ENCODE measurements at regions not wholly inside any gene's neighbourhood (a gene's known extent, or its start where the extent isn't known, plus 50 kb on each side); places are given as distances from the start of the nearest gene placed in this dataset.

DNA sequence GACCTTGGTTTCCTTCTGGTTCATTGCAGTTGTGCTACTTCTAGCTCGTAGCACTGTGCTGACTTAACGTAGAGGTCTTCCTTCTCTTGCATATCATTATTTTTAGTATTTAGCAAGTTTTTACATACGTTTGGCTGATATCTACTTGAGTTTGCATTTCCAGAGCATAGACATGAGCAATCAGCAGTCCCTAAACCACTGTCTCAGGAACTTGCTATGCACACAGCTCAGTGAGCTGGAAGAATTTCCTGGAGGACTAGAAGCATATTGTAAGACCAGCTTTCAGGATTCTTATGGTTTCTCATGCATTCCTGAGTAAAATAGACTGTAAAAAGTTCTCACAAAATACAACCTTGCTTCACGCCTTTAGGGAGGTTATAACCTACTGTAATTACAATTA lies 226.7 kb upstream of the PDGFD start:
- H3K36me3 Mint-ChIP-seq, result no peaks in the 10 kb centered on the region
- H3K9me3 Mint-ChIP-seq, result no peaks in the 10 kb centered on the region
- no peaks in the 10 kb centered on the region for H3K4me1 Mint-ChIP-seq
- peaks cover 1% of the 10 kb centered on the region for H3K27me3 Mint-ChIP-seq
- no peak overlapping the region for H3K4me3 Mint-ChIP-seq
- no peak overlapping the region for H3K27ac Mint-ChIP-seq

DNA sequence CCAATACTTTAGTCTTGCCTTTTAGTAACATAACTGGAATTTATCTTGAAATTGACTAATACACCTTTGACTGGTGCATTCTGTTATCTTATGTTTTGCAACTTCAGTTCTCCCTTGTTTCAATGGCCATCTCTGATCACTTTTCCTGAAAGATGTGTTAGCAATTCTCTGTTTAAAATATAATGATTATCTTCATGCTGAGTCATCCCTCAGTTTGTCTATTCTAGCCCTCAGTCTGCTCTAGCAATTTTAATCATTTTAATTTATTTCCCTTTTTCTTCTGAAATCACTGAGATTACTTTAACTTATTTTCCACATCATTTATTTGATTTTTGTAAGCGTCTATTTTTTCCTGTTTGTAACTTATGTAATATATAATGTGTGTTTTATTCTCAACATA lies 221.9 kb upstream of the PDGFD start:
- no peak overlapping the region for H3K4me3 Mint-ChIP-seq
- peaks cover 1% of the 10 kb centered on the region for H3K27me3 Mint-ChIP-seq
- H3K27ac Mint-ChIP-seq, result no peak overlapping the region
- H3K36me3 Mint-ChIP-seq, result no peaks in the 10 kb centered on the region
- no peaks in the 10 kb centered on the region for H3K9me3 Mint-ChIP-seq
- no peaks in the 10 kb centered on the region for H3K4me1 Mint-ChIP-seq

GRCh38 chr11:104380358-104380757 lies 216.4 kb upstream of the PDGFD start:
- Mint-ChIP-seq H3K27ac (no peak overlapping the region), H3K36me3 (no peaks in the 10 kb centered on the region), H3K9me3 (no peaks in the 10 kb centered on the region)

DNA sequence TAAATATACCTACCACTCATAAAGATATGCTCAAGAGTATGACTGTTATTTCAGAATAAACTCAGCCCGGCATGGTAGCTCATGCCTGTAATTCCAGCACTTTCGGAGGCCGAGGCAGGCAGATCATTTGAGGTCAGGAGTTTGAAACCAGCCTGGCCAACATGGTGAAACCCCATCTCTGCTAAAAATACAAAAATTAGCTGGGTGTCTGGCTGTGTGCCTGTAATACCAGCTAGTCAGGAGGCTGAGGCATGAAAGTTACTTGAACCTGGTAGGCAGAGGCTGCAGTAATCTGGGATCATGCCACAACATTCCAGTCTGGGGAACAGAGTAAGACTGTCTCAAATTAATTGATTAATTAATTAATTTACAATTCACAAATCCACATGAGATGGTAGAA lies 208.2 kb upstream of the PDGFD start:
- Mint-ChIP-seq H3K27ac (no peak overlapping the region), H3K27me3 (peaks cover 1% of the 10 kb centered on the region), H3K9me3 (no peaks in the 10 kb centered on the region), H3K4me3 (no peak overlapping the region), H3K36me3 (no peaks in the 10 kb centered on the region), H3K4me1 (no peaks in the 10 kb centered on the region)

More at GRCh38 chr11:104380358-104380757, 216.4 kb upstream of the PDGFD start:
- no peaks in the 10 kb centered on the region for H3K27me3 Mint-ChIP-seq
- no peaks in the 10 kb centered on the region for H3K4me1 Mint-ChIP-seq
- H3K4me3 Mint-ChIP-seq, result no peak overlapping the region

GRCh38 chr11:104370478-104370877 lies 206.5 kb upstream of the PDGFD start:
- Mint-ChIP-seq H3K4me1 (no peaks in the 10 kb centered on the region), H3K36me3 (no peaks in the 10 kb centered on the region), H3K27ac (no peak overlapping the region), H3K27me3 (peaks cover 1% of the 10 kb centered on the region), H3K4me3 (no peak overlapping the region), H3K9me3 (no peaks in the 10 kb centered on the region)

GRCh38 chr11:104369761-104370160 lies 205.8 kb upstream of the PDGFD start:
- Mint-ChIP-seq H3K9me3 (no peaks in the 10 kb centered on the region), H3K27me3 (peaks cover 5% of the 10 kb centered on the region), H3K36me3 (no peaks in the 10 kb centered on the region), H3K4me3 (no peak overlapping the region), H3K27ac (no peak overlapping the region), H3K4me1 (no peaks in the 10 kb centered on the region)

DNA sequence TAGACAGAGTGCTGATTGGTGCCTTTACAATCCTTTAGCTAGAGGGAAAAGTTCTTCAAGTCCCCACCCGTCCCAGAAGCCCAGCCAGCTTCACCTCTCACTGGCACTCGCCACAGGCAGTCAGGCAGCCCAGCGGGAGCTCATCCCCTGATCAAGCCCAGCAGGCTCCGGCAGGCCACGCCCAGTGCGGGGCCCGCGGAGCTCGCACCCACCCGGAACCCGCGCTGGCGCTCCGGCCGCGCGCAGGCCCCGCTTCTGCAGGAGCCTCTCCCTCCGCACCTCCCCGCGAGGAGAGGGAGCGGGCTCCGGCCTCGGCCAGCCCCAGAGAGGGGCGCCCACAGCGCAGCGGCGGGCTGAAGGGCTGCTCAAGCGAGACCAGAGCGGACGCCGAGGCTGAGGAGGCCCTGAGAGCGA lies 202.4 kb upstream of the PDGFD start:
- H3K9me3 Mint-ChIP-seq, result no peaks in the 10 kb centered on the region
- H3K4me1 Mint-ChIP-seq, result no peaks in the 10 kb centered on the region

GRCh38 chr11:104365676-104366075 lies 201.7 kb upstream of the PDGFD start:
- Mint-ChIP-seq H3K27me3 (peaks cover 7% of the 10 kb centered on the region), H3K9me3 (no peaks in the 10 kb centered on the region), H3K4me3 (no peak overlapping the region), H3K4me1 (no peaks in the 10 kb centered on the region), H3K27ac (no peak overlapping the region), H3K36me3 (no peaks in the 10 kb centered on the region)

More for the DNA sequence above, 202.4 kb upstream of the PDGFD start:
- H3K36me3 Mint-ChIP-seq, result no peaks in the 10 kb centered on the region
- no peak overlapping the region for H3K27ac Mint-ChIP-seq
- no peak overlapping the region for H3K4me3 Mint-ChIP-seq
- H3K27me3 Mint-ChIP-seq, result peaks cover 7% of the 10 kb centered on the region

- H3K27ac Mint-ChIP-seq, result no peak overlapping the region
- no peak overlapping the region for H3K4me3 Mint-ChIP-seq
- no peaks in the 10 kb centered on the region for H3K36me3 Mint-ChIP-seq
- H3K4me1 Mint-ChIP-seq, result no peaks in the 10 kb centered on the region
- no peaks in the 10 kb centered on the region for H3K9me3 Mint-ChIP-seq
- peaks cover 6% of the 10 kb centered on the region for H3K27me3 Mint-ChIP-seq
Measured at GRCh38 chr11:104361975-104362374, 198.0 kb upstream of the PDGFD start.

GRCh38 chr11:104352036-104352435 lies 188.1 kb upstream of the PDGFD start:
- Mint-ChIP-seq H3K4me1 (no peaks in the 10 kb centered on the region), H3K4me3 (no peak overlapping the region), H3K9me3 (peaks cover 6% of the 10 kb centered on the region), H3K27ac (no peak overlapping the region), H3K27me3 (no peaks in the 10 kb centered on the region), H3K36me3 (no peaks in the 10 kb centered on the region)

GRCh38 chr11:104343578-104343977 lies 179.6 kb upstream of the PDGFD start:
- Mint-ChIP-seq H3K27ac (no peak overlapping the region), H3K27me3 (no peaks in the 10 kb centered on the region), H3K9me3 (no peaks in the 10 kb centered on the region), H3K4me1 (no peaks in the 10 kb centered on the region), H3K36me3 (no peaks in the 10 kb centered on the region), H3K4me3 (no peak overlapping the region)

GRCh38 chr11:104340590-104340989 lies 176.6 kb upstream of the PDGFD start:
- H3K27ac Mint-ChIP-seq, result no peak overlapping the region
- no peaks in the 10 kb centered on the region for H3K27me3 Mint-ChIP-seq
- no peaks in the 10 kb centered on the region for H3K9me3 Mint-ChIP-seq
- H3K36me3 Mint-ChIP-seq, result no peaks in the 10 kb centered on the region
- H3K4me1 Mint-ChIP-seq, result no peaks in the 10 kb centered on the region
- H3K4me3 Mint-ChIP-seq, result no peak overlapping the region

DNA sequence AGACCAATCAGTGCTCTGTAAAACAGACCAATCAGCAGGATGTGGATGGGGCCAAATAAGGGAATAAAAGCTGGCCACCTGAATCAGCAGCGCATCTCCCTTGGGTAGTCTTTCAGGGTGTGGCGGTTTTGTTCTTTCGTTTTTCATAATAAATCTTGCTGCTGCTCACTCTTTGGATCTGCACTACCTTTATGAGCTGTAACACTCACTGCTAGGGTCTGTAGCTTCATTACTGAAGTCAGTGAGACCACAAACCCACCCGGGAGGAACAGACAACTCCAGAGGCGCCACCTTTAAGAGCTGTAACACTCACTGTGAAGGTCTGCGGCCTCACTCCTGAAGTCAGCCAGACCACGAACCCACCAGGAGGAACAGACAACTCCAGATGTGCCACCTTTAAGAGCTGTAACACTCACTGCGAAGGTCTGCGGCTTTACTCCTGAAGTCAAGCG lies 175.5 kb upstream of the PDGFD start:
- no peaks in the 10 kb centered on the region for H3K9me3 Mint-ChIP-seq
- no peak overlapping the region for H3K27ac Mint-ChIP-seq
- no peaks in the 10 kb centered on the region for H3K27me3 Mint-ChIP-seq
- H3K36me3 Mint-ChIP-seq, result no peaks in the 10 kb centered on the region
- no peaks in the 10 kb centered on the region for H3K4me1 Mint-ChIP-seq
- no peak overlapping the region for H3K4me3 Mint-ChIP-seq

GRCh38 chr11:104338186-104338585 lies 174.2 kb upstream of the PDGFD start:
- no peaks in the 10 kb centered on the region for H3K9me3 Mint-ChIP-seq
- H3K4me3 Mint-ChIP-seq, result no peak overlapping the region
- H3K36me3 Mint-ChIP-seq, result no peaks in the 10 kb centered on the region
- no peak overlapping the region for H3K27ac Mint-ChIP-seq
- H3K27me3 Mint-ChIP-seq, result no peaks in the 10 kb centered on the region
- no peaks in the 10 kb centered on the region for H3K4me1 Mint-ChIP-seq

DNA sequence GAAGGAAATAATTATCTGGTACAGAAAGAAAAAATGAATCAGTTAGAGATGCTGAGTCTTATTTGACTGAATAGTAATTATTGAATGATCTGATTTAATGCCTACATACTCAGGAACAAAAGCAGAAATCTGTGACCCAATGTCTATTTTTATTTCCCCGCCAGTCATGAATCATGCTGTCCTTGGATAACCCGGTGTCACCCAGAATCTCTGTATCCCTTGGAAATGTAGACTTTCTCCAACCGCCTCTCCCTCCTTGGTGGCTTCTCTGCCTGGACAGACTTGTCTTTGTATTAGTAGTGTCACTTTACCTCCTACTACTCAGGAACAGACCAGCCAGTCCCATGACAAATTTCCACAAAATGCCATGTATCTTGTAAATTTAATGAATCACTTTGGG lies 173.3 kb upstream of the PDGFD start:
- no peaks in the 10 kb centered on the region for H3K36me3 Mint-ChIP-seq
- H3K4me3 Mint-ChIP-seq, result no peak overlapping the region
- H3K27ac Mint-ChIP-seq, result no peak overlapping the region
- H3K9me3 Mint-ChIP-seq, result no peaks in the 10 kb centered on the region
- H3K27me3 Mint-ChIP-seq, result no peaks in the 10 kb centered on the region
- H3K4me1 Mint-ChIP-seq, result no peaks in the 10 kb centered on the region

GRCh38 chr11:104333977-104334376 lies 170.0 kb upstream of the PDGFD start:
- H3K27me3 Mint-ChIP-seq, result no peaks in the 10 kb centered on the region
- H3K4me1 Mint-ChIP-seq, result no peaks in the 10 kb centered on the region
- H3K27ac Mint-ChIP-seq, result no peak overlapping the region
- no peaks in the 10 kb centered on the region for H3K9me3 Mint-ChIP-seq
- H3K4me3 Mint-ChIP-seq, result no peak overlapping the region
- H3K36me3 Mint-ChIP-seq, result no peaks in the 10 kb centered on the region

GRCh38 chr11:104332110-104332509 lies 168.2 kb upstream of the PDGFD start:
- no peaks in the 10 kb centered on the region for H3K9me3 Mint-ChIP-seq
- H3K4me3 Mint-ChIP-seq, result no peak overlapping the region
- H3K27ac Mint-ChIP-seq, result no peak overlapping the region
- H3K36me3 Mint-ChIP-seq, result no peaks in the 10 kb centered on the region
- no peaks in the 10 kb centered on the region for H3K4me1 Mint-ChIP-seq
- no peaks in the 10 kb centered on the region for H3K27me3 Mint-ChIP-seq
